ENCODE measurements at regions not wholly inside any gene's neighbourhood (a gene's known extent, or its start where the extent isn't known, plus 50 kb on each side); places are given as distances from the start of the nearest gene placed in this dataset.
"Not testable (repeated sequence)": the region's sequence is repeated elsewhere in the genome, so short reads cannot be mapped to it uniquely, and the experiment has no call there.

DNA sequence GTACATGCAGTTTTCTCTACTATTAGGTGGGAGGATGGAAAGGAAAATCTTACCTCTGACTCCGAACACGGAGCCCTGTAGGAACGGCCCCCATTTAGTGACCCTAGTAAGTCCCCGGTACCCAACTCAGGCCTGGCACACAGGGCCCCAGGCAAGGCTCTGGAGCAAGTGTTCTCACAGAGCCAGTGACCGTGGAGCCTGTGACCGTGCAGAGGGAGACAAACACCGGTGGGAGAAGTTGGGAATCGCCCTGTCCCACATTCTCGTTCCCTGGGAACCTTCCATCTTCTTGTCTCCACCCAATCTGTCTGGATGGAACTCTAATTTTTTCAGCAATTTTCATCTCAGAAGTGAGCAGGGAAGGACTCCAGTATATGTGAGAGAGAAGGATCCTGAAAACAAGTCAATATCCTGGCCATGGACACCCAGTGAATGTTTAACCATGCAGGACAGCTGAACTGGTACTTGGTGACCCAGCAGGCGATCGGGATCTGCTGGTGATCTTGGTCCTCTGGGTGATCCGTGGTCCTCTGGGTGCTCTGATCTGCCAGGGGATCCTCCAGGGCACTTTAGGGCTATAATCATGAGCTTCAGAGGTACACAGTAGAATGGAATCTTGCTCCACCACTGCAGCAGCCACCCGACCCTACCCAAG, 348.6 kb upstream of the ID2 start:
- ATAC-seq, result no peak

DNA sequence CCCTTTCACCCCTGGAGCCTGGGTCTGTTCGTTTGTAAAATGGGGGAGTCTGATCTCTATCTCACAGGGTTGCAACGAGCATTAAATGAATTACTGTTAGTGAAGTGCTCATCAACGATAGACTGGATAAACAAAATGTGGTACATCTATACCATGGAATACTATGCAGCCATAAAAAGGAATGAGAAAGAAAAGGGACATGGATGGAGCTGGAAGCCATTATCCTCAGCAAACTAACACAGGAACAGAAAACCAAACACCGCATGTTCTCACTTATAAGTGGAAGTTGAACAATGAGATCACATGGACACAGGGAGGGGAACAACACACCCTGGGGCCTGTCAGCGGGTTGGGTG, 348.0 kb upstream of the ID2 start:
- ATAC-seq, result not testable (repeated sequence)

DNA sequence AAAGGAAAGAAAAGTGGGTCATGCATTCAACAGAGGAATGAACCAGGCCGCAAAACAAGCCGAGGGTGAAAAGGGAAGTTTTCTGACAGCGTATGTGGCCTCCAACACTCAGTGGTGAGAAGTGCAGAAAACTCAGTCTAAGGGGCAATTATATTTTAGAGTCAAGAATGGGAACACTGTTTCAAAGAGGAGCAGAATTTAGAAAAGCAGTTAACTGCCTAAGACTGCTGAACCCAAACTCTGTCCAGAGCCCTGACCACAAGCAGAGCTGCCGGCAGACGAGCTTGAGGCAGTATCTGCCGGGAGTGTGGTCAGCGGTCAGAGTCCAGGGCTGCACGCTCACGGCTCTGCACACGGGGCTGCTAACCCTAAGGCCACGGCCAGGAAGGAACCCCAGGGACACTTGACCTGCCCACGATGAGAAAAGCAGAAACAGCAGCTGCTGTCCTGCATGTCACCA, 347.0 kb upstream of the ID2 start:
- ATAC-seq, result no peak

DNA sequence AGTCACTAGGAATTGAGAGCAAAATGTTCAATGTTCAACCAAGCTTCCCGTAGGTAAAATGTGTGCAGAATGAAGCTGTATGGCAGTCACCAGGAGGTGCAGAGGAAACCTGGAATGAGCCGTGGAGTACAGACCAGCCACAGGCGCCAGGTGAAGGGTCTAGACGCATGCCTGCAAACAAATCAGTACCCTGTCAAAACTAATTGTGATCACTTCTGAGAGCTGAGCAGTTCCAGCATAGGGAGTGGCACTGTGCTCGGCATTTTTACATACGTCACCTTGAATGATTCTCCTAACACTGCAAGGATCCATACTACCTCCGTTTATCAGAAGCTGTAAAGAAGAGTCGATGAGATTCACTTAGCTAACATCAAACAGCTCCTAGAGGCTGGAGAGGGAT, 346.1 kb upstream of the ID2 start:
- ATAC-seq, result no peak

DNA sequence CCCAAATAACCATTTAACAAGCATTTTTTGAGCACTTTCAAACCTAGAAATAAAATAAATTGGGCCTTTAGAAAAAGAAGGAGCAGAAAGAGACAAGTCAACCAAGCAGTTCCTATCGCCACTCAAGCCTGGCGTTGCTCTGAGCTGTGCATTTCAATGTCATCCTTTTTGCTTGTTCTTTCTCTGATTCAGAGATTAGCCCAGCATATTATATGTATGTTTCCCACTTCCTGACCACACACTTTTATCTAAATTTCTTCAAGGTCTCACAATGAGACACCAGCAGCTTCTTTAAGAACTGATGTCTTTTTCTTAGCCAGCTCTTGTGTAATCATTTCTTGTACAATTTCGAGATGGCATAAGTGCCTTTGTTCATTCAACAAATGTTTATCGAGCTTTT, 344.5 kb upstream of the ID2 start:
- peak; percentile 85 to 96 for ATAC-seq

DNA sequence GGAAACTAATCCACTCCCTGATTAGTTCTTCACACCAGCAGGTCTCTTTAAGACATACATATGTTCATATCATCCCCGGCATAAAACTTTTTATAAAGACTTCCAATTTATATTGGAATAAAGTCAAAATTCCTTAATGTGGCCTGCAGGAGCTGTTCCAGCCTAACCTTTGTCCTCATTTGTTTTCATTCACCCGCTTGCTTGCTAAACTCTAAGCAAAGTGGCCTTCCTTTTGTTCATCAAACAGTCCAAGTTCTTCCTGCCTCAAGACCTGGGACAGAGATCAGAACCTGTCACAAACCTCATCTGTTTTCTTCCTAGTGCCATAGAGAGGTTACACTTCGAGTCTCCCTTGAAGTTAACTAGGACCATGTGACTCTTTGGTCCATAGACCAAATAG, 339.4 kb upstream of the ID2 start:
- no peak for ATAC-seq

DNA sequence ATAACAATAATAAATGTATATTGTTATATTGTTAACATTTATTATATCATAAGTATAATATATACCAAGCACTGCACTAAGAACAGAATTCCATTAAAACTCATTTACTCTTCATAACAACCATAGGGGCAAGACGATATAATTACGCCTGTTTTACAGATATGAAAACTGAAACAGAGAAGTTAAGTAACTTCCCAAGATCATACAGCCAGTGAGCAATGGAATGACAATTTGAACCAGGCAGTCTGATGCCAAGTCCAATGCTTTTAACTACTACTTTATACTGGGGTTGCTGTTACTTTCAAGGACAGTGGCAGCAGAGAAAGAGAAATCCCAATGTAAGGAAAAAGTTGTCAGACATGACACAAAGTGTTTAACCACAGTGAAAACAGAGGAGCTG, 338.8 kb upstream of the ID2 start:
- no peak for ATAC-seq

DNA sequence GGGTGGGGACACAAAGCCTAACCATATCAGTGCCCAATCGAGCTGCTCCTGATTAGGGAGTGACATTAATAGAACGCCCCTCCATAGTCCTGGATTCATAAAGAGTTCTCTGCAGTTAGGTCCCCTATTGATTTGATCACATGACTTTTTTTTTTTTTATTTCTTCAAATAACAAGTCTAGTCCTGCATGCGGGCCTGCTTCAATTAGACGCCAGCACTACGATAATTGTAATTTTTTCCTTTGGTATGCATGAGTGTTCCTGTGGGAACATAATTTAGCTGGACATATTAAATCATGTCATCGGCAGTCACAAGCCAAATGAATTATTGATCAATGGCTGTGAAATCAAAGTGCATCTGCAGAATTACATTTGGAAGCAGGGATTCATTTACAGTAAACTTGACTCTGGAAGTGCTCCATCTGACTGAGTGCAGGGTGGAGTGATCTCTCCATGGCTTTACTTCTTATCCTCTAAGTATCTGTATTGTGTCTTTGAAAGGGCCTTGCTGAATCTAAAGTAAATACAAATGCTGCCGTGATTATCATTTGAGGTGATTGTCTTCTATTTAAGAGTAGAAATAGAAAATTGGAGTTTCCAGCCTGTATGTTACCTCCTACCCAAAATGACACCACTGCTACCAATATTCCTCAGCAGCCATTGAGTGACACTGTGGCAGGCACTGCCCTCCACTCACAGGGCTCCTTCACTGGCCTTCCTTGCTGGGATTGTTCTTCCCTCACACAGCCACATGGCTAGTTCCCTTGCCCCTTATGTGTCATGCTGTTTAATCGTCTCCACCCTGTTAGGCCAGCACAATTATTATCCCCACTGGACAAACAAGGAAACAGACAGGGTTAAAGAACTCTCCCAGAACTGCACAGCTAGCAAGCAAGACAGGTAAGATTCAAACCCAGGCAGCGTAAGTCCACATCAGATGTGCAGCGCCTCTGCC, 337.4 kb upstream of the ID2 start:
- no peak for ATAC-seq

DNA sequence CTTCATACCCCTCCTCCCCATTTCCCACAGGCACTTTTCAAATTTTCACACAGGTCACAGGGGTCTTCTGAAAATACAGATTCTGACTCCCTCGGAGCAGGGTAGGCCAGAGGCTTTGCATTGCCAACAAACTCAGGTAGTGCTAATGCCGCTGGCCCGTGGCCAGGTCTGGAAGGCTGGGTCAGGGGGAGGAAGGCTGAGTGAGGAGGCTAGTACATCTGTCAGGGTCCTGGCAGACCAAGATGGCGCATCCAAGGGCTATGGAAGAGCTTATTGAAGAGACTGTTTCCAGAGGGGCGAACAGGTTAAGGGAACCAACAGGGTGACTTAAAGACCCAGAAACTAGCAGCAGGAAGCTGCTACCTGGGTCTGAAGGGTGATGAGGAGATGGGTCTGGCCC, 336.7 kb upstream of the ID2 start:
- ATAC-seq, result no peak

DNA sequence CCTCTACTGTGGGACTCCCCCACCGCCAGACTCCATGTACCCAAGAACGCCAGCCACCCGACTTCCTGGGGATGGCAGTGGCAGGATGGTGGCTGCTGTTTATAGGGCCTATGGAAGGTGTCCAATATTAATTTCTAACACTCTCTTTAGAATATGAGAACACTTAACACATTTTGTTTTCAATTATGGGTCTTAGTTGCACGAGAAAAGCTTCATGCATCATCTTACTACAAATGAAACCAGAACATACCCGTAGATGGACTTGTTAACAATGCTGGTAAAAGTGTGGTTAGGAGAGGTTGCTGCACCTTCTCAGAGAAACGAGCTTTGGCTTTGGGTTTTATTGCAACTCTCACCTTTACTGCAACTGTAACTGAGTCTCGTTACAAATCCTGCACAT, 335.6 kb upstream of the ID2 start:
- ATAC-seq, result no peak

DNA sequence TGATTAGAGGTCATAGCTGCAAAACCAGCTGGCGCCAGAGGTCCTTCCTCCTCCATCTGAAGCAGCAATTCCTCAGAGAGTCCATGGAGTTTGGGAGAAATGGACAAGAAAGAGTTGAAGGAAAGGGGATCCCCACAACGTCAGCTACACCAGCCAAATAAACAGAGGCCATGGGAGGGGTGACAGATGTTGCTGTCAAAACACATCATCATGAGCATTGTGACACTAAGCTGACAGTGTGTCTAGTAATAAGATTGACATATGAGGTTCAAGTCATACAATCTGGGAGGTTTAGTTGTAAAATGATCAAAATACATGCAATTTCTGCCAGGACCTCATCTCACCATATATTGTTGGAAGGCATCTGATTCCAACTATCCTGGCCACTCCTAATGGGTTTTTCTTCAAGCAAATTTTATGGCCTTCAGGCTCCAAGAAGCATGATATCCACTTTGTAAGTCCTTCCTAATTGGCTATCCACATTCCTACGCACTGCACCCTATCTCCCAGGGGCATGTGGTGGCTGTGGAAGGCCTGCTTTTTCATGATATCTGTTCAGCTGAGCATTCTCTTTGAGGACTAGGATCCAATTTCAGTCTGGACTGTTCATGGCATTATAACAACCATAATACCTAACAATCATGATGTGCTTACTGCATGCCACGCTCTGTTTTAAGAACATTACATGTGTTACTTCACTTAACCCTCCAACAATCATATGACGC, 335.0 kb upstream of the ID2 start:
- no peak for ATAC-seq

DNA sequence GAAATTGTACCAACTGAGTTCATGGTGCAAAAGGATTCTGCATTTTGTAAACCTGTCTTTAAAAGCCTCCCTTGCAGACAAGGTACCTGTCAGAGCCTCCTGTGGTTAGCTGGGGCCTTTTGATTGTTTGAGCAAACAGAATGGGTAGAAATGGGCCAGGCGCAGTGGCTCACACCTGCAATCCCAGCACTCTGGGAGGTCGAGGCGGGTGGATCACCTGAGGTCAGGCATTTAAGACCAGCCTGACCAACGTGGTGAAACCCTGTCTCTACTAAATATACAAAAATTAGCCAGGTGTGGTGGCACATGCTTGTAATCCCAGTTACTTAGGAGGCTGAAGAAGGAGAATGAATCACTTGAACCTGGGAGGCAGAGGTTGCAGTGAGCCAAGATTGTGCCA, 332.9 kb upstream of the ID2 start:
- not testable (repeated sequence) for ATAC-seq

DNA sequence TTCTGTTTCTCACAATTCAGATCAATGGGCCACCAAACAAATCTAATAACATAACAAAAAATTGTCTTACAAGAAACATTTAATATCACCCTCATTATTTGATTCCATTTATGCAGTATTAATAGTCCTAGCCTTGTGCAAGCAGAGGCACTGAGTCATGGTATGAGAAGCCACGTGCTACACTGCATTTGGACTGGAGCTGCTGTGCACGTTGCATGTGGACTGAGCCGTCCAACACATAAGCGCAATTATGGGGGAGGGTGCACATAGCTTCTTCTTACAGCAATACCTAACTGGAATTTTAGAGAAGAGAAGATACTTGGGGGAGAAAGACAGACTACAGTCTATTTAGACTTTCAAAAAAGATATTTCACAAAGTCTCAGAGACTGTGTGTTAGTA, 329.6 kb upstream of the ID2 start:
- no peak for ATAC-seq

DNA sequence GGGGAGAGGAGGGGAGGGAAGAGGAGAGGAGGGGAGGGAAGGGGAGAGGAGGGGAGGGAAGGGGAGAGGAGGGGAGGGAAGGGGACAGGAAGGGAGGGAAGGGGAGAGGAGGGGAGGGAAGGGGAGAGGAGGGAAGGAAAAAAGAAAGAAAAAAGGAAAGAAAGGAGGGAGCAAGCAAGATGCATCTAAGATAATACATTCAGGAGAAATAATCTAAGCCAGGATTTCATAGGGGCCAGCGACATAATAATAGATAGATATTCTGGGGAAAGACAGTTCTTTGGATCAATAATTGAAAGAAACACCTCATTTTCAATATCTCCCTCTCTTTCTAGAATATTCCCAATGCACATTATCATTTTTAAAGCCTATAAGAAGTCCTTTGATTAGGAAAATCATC, 328.9 kb upstream of the ID2 start:
- ATAC-seq, result no peak

DNA sequence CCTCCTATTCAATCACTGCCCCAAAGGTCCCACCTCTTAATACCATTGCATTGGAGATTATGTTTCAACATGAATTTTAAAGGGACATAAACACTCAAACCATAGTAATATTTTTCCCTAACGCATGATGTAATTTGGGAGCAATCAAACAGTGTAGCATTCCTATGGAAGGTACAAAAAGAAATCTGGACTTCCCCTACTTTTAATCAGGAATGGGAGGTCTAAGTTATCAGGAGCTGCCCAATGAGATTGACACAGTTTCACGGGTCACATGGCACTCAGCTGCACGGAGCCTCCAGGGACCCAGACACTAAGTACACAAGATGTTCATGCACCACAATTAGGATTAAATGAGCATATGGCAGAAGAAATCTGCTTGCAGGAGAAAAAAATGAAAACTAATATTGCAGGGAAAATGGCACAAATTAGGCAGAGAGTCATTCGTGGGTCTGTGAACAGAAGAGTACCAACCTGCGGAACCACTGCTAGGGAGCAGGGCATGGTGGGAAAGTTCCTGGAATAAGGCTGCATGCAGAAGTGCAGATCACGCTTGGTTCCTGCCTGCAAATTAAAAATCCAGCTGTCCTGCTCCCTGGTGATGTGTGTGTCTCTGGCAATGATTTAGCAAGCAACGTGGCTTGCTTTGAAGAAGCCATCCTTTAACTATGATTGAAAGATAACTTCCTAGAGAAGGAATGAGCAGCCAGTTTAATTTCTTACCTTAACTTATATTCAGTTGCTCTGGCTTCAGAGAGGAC, 326.6 kb upstream of the ID2 start:
- no peak for ATAC-seq

DNA sequence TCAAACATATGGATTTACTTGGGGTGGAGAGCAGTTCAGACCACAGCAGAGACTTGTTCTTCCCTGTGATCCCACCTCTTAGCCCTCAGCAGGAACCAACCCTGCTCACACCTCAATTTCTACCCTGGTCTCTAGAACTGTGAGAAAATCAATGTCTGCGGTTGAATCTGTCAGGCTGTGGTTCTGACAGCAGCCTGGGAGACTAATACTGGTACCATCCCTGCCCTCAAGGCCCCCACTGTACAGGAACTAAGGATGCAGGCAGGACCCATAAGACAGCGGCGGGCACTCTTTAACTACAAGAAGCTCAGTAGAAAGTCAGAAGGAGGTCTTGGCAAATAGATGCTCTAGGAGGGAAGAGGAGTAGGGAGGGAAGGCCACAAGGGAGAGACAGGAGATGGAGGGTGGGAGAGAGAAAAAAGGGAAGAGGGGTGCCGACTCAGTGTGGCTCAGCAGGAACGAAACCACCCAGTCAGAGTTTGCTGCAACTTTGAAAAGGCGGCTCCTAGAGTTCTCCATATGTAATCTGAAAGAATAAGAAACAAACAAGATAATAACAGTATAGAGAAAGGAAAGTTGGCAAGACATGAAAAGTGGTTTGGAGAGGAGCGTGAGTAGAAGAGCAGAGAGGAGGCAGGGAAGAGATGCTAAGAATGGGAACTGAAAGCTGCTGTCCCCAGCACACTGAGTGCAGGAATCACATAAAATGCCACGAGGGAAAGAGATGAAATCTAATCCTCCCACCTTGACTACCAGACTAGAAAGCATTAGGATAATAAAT, 323.9 kb upstream of the ID2 start:
- ATAC-seq, result no peak

DNA sequence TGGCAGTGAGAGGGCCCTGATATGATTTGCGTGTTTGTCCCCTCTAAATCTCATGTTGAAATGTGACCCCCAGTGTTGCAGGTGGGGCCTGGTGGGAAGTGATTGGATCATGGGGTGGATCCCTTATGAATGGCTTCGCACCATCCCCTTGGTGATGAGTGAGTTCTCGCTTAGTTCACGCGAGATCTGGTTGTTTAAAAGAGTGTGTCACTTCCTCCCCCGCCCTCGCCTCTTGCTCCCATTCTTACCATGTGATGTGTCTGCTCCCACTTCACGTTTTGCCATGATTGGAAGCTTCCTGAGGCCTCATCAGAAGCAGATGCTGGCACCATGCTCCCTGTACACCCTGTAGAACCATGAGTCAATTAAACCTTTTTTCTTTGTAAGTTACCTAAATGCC, 319.9 kb upstream of the ID2 start:
- no peak for ATAC-seq

DNA sequence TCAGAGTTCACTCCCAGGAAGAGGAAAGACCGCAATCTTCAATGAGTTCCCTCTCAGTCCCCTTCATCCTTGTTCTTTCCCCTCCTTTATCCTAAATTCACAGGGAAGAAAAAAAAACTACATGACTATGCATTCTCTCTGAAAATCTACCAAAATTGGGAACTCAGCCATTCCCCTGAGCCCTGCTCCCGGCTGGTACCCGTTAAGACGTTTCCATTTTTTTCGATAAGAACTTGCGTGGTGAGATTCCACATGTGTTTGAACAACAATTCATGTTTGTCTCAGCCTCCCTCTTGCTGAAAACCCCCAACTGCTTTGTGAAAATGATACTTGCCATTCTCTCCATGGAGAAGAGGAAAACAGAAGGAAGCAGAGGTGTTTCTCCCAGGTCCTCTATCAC, 318.7 kb upstream of the ID2 start:
- ATAC-seq, result no peak

DNA sequence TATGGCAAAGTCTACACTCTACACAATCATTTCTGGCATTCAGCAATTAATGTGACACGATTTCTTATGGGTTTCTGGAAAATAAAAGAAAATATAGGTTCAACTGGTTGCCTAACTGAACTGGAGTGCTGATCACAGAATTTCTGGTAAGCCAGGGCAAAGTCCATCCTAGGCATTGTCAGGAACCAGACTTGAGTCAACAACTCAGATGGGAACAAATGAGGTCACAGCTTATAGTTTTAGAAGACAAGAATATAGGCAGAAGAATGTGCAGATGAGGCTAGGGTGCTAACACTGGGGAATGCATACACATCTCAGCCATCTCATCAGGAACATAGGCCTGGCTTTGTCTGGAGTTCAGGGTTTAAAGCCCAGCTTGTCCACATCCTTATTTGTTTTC, 317.2 kb upstream of the ID2 start:
- ATAC-seq, result no peak

DNA sequence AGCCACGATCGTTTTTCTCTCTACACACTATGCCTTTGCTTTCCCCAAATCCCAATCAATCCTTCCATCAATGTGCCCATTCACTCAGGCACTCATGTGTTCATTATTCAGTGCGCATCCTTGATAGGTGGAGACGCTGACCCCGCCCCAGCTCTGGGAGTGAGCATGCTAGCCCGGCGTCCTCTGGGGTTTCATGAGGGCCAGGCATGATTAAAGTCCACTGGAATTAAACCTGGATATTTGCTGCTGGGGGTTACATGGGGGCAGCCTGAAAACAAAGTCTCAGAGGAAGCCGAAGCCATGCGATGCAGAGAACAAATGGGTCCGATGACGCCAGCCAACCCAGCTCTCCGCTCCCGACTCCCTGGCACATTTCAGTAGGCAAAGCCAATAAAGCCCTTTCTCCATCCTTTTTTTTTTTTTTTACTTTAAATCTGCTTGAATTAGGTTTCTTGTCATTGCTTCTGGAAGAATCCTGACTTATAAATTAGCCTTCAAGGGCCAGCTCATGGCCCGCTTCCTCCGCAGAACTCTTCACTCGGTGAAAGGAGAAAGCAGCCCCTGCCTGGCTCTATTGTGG, 316.4 kb upstream of the ID2 start:
- no peak for ATAC-seq

DNA sequence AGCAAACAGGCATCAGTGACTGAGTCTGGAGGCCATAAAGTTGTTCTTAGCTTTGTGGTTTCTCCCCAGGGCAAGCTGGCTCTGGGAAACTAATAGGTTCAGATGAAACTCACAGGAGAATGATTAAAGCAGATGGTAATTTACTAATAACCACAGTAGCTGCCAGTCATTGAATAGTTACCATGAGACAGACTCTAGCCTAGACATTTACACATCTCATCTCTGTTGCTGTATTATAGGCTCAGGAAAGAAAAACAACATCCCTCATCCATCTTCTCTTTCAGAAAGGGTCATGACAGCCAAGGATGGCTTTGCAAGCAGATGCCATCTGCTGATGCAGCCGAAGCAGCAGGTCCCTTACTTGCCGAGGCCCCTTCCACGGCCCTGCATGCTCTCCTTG, 314.0 kb upstream of the ID2 start:
- ATAC-seq, result no peak

DNA sequence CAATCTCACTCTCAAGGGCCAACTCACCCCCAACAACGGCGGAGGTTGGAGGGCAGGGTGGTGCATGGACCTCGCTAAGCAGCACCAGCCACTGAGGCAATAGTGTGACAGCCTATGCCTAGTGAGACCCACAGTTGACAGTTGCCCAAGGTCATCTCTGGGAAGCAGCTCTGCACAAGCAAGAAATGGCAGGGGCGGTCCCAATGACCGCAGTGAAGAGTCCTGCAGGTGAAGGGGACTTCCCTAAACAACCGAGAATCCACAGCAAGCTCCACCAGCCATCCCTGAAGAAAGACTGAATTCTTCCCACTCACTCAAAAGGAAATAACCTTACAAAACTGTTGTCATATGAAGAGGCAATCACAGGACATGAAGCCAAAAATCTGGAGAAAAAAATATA, 313.4 kb upstream of the ID2 start:
- no peak for ATAC-seq
